CD4-positive, alpha-beta T cell treated with Interleukin-17A for 4 hours (primary cell): ENCODE measurements at regions not wholly inside any gene's neighbourhood (a gene's known extent, or its start where the extent isn't known, plus 50 kb on each side); places are given as distances from the start of the nearest gene placed in this dataset.
"Not testable (repeated sequence)": the region's sequence is repeated elsewhere in the genome, so short reads cannot be mapped to it uniquely, and the experiment has no call there.

Source experiments
- DNase-seq: peaks from one replicate; pipeline ENCODE4 v3.0.0-alpha.2; 2020; ENCODE audit warnings: mixed read lengths

DNA sequence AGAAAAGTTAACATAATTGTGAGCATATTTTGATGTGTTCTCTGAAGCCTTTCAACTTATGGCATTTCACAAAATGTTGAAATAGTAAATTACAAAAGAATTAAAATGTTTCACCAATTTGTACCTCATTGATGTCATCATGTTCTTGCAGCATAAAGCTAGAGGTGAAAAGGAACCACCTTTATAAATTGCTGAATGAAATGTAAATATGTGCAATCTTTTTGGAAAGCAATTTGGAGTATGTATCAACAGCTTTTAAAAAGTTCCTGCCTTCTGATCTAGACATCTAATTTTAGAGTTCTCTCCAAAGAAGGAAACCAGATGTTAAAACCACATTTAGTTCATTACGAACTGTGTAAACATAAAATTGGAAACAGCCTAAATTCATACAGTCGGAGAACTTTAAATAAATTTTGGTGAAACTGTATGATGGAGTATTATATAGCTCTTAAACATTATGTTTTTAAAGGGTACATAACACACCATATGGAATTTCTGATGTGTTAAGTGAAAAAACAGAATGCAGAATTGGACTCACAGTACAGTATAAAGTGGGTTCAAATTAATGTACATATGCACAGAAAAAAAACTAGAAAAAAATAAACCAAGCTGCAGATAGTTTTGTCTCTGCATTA, 311.2 kb upstream of the NAALADL2 start:
- no peak for DNase-seq

DNA sequence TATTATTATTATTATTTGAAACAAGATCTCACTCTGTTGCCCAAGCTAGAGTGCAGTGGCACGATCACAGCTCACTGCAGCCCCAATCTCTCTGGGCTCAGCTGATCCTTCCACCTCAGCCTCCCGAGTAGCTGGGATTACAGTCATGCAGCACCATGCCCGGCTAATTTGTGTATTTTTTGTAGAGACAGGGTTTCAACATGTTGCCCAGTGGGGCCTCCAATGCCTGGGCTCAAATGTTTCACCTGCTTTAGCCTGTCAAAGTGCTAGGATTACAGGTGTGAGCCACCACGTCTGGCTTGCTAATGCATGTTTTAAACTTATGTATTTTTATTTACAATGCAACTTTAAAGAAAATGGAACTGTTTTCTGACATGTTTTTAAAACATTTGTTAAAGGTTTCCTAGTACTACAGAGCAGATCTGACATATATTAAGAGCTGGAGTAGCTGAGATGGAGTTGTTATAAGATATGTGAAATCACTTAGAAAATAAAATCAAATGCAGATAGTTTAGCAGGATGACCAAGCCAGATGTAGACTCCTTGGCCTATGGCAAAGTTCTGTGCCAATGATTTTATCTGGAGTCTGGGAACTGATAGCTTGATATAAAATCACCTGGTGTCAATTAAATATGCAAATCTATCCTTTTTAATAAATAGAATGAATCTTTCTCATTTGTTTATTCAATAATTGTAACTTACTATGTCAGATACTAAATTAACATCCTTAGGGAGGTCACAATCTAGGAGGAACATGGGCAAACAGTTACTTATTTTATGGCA, 310.1 kb upstream of the NAALADL2 start:
- no peak for DNase-seq

DNA sequence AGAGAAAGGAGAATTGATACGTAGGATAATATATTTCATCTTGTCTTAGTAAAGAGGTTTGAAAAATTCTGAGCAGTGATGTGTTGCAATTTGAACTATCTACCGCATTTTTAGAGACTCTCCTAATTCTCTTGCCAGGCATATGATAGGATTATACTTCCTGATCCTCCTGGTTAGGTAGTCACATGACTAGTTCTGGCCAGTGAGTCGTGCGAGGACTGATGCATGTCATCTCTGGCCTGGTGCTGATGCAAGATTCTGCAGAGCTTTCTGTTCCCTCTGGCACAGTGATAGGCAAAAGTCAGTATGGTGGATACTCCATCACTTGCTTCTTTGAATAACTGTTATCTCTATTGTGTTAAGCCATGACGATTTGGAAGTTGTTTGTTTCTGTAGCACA, 277.6 kb upstream of the NAALADL2 start:
- no peak for DNase-seq

DNA sequence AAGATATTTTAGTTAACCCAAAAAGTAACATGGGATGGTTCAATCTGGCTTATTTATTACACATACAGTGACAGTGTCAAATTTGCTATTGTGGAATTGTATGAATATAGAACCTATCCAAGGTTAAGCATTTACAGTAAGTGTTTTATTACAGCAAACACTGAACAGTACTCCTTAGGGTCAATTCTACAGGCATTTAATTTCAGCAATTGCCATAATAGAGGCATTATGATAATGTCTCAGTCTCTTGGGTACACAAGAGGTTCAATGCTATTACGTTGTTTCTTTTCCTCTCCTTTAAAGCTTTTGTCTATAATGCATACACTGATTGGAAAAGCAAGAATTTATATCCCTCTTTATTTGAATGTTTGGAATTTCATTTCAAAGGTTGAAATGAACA, 275.7 kb upstream of the NAALADL2 start:
- no peak for DNase-seq

DNA sequence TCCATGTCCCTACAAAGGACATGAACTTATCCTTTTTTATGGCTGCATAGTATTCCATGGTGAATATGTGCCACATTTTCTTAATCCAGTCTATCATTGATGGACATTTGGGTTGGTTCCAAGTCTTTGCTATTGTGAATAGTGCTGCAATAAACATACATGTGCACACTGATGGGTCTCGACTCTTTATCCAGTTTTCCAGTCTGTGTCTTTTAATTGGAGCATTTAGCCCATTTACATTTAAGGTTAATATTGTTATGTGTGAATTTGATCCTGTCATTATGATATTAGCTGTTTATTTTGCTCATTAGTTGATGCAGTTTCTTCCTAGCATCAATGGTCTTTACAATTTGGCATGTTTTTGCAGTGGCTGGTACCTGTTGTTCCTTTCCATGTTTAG, 272.0 kb upstream of the NAALADL2 start:
- not testable (repeated sequence) for DNase-seq

DNA sequence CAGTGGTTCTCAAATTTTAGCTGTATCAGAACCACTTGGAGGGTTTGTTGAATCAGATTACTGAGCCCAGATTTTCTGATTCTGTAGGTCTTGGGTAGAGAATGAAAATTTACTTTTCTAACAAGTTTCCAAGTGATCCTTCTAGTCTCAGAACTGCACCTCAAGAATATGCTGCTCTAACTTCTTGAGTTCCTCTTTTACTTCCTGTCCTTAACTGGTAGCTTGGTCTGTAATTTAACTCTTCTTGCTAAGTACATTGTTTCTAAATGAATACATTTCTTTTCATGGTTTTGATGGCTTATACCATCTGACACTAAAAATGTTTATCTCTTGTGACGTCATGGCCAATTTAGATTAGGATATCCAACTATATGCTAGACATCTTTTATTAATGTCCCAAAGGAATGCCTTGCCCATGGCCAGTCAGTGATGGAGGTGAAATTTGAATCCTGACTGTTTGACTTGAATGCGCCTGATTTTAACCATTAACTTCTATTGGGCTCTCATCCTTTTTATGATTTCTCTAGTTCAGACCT, 262.6 kb upstream of the NAALADL2 start:
- DNase-seq: no peak

DNA sequence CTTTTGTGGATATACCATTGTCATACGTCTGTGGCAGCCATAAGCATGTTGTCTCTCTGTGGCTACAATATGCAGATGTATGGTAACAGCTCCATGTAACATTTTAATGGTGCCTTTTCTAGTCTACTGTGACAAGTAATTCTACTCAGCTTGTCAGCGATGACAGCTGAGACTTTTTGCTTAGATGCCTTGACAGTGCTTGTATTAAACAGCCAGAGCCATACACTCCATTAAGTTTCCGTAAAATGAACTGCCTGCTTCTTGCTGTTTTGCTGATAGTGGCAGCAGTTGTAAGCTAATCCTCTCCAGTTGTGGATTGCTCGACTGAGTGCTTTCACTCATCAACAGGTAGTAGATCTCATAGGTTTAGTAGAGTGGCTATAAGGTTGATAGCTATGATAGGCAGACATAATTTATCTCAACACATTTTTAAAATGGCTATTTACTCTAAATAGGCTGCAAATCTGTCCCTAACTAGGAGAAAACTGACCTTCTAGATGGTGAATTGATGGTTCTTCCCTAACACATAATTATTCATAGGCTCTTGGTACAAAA, 260.2 kb upstream of the NAALADL2 start:
- DNase-seq: no peak

DNA sequence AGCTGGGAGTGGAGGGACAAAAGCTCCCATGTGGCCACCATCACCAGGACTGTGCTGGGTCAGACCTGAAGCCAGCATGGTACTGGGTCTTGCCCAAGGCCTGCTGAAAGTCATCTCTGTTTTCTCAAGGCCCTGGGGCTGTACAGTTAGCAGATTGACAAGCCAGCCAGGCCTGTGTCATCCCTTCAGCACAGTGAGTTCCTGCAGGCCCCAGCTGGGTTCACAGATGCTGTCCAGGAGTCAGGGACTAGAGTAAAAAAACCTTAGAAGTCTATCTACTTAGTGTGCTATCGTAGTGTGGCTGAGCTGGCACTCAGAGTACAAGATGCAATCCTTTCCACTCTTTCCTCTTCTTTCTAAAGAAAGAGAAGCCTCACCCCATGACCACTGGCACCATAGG, 246.0 kb upstream of the NAALADL2 start:
- no peak for DNase-seq

DNA sequence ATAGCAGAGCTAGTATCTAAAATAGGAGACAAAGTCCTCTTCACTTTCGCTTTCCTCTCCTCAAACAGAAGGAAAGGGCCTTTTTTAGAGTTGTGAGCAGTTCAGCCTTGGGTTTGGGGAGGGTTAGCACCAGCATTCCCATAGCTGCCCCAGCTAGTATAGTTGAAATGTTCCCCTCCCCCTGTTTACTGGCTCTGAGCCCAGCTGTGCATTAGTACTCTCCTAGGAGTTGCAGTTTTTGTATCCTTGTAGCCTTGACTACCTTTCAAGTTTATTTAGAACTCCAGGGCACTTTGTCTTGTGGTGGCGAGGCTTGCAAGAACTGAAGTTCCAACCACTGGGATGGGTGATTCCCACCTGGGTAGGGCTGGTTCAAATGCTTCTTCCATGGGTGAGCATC, 245.1 kb upstream of the NAALADL2 start:
- no peak for DNase-seq

DNA sequence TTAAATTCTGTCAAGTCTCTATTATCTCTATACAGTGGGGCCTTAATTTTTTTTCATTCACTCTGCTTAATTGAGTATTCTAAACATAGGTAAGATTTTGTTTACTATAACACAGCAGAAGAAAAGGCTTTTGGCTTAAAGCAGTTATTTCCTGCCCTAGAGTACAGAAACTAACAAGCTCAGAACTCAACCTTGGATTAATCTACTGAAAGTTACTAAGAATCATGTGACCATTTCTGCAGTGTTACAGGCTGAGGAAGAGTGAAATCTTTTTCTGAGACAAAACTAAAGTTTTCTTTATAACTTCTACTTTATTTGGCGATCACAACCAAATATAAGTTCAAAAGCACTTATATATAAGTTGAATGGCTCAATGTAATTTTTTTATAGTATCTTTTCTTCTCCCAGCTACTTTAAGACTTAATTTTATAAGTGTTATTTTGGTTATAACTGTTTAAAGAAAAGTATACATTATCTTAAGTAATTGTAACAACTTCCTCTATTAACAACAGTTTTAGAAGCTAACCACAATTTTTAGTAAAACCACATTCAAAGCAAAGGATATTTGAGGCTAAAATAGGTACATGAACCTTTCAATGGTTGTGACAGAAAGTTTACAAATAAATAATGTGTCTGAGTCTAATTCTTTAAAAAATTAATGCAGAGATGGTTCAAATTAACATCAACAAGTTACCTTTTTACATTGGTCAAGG, 240.6 kb upstream of the NAALADL2 start:
- DNase-seq: no peak

DNA sequence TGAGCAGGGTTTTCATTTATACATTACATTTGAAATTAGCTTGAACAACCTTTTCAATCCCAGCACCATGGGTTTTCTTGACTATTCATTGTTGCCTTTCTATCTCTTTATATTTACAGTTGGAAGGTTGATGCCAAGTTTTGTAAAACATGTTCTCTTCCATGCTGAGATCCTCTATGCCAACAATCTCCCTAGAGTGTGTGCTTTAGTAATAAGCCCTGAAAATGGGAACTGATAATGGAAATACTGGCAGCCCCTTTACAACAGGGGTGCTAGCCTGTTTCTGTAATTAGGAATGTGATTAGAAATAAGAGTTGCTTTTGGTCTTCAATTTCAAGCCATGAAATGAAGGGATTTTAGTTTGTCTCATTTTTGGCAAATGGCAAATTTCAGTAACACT, 239.9 kb upstream of the NAALADL2 start:
- no peak for DNase-seq

DNA sequence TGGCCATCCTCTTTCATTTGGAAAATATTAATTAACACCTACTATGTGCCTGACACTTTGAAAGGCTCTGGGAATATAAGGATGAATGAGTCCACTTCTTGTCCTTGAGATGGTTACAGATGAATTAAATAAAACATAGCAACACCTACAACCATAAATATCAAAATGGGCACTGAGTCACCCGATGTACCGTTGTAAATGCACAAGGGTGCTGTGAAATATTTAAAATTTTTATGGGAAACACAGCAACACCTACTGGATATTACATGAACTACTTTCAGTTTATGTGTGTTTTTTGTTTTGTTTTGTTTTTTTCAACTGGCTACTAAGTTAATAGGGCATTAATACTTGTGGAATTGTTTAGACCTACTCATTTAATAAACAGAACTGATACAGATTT, 239.0 kb upstream of the NAALADL2 start:
- no peak for DNase-seq

DNA sequence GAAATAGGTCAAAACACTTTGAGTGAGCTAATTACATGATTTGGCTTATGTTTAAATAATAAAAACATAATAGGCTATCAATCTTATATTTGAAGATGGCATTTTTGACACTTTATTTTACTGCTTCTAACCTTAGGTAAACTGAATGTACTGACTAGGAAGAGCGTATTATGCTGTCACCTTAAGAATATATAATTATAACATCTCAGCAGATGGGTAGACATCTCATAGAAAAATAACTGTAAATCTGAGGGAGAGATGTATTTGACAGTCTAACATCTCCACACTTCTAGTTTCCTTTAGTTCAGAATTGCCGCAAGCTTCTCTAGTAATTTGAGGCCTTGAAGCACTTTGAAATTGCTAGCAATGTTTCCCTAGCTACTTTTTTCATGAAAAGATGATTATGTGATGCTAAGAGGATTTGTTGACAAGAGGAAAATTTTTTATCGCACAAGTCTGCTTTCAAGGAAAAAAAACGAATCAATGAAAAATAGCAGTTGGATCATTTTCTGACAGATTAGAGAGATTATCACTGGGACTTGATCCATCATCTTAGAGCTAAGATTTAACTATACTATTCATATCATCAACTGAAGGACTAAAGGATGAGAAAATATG, 238.2 kb upstream of the NAALADL2 start:
- DNase-seq: no peak

DNA sequence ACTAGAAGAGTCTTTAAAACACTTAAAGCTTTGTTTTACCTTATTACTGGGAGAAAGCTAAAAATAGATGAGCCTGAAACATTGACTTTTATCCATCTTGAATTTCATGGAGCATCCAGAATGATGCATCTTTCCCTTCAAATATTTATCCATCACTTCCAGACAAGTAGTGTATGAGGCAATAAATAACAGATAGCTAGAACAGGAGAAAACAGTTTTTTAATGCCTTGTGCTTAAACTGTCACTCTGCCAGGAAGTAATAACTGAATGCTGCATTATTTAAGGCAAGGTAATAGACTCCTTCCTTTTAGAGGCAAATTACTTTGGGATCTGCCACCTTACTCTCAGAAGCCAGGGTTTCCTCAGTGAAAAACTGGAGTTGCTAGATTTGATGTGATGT, 225.8 kb upstream of the NAALADL2 start:
- no peak for DNase-seq

DNA sequence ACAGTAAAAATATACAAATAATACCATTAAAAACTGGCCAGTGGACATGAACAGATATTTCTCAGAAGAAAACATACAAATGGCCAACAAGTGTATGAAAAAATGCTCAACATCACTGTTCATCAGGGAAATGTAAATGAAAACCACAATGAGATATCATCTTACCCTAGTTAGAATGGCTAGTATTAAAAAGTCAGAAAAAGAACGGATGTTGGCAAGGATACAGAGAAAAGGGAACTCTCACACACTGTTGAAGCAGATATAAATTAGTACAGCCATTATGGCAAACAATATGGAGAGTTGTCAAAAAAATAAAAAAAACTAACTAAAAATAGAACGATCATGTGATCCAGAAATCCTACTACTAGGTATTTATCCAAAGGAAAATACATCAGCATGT, 222.7 kb upstream of the NAALADL2 start:
- DNase-seq: no peak

DNA sequence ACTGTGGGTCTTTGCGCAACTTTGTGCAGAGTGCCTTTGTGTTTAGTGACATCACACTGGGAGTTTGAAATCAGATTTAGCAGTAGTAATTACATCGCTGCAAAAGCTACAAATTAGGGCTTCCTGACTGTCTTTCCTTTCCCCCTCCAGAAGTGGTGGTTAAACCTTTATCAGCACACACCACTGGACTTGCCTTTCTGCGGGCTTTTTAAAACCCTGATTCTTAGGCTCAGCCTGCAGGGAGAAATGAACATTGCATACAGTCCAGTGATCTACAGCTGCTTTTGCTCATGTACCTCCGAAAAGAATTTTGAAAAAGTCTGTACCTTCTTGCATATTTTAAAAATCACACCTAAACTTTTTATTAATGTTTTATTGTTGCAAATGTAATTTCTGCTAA, 219.7 kb upstream of the NAALADL2 start:
- no peak for DNase-seq

DNA sequence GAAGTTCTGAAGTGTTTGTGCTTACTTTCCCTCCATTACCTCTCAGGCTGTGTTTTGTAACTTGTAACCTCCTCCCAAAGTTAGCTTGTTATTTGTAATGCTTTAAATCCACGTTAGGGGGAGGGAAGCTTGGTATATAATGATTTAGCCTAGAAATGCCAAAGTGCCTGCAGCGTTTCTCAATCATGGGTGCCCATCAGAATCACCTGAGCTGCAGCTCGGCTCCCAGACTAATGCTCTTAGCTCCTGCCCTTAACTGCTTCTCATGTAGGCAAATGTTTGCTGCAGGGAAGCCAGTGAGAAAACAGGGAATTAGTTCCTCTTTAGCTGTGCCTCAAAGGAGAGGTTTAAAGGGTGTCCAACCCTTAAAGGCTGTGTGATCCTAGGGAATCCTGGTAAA, 219.2 kb upstream of the NAALADL2 start:
- no peak for DNase-seq

DNA sequence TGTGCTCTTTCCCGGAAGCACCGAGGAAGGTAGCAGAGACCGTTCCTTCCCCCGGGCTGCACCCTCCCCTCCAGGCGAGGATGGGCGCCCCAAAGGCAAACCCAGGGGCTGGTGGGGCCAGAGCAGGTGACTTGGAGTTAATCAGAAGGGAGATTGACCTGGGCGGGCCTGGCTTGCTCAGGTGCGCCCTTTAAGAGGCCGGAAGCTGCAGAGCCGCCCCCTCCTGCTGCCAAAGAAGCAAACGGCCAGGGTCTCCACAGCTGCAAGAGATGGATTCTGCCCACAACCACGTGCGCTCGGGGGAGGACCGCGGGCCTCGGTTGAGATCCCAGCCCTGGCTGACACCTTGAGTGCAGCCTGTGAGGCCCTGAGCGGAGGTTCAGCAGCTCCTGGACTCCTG, 218.2 kb upstream of the NAALADL2 start:
- no peak for DNase-seq

DNA sequence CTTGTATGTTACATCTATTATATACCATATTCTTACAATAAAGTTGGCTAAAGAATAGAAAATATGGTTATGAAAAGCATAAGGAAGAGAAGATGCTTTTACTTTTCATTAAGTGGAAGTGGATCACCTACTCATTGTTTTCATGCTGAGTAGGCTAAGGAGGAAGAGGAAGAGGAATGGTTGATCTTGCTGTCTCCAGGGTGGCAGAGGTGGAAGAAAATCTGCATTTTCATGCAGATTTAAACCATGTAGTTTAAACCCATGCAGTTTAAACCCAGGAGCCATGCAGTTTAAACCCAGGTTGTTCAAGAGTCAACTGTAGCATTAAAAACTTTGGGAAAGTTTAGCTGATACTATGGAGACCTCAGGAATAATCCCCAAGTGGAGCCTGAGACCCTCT, 214.8 kb upstream of the NAALADL2 start:
- DNase-seq: no peak

DNA sequence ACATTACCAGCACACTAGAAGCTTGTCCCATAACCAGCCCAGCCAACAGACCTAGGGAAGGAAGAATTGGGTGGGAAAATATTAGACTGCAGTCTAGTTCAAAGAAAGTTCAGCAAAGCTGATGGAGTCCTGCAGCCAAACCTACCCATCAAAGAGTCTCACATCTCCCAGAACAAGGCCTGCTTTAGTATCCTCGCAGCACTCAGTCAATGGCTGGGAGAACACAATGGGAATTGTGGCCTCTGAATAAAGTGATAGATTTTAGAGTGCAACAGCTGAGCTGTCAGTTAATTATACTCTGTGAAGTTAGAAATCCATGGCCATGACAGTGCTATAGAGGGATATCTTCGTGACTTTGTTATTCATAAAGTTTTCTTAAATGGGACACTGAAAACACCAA, 207.2 kb upstream of the NAALADL2 start:
- no peak for DNase-seq

DNA sequence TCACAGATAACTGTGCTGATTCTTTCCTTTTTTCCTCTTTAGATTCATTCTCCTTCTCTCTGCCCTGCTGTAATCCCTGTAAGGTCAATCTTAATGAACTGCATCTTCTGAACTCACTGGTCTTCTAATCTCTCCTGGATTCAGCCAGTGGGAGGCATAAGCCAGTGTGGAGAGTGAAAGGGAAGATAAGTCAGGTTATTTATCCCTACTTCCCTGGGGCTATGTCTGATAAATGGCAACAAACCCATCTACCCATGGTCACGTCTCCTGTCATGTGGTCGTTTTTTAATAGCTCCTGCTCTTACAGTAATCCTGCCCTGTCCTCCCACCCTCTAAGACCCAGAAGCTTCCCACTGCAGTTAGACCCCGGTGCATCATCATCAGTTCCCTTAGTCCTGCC, 199.6 kb upstream of the NAALADL2 start:
- no peak for DNase-seq

DNA sequence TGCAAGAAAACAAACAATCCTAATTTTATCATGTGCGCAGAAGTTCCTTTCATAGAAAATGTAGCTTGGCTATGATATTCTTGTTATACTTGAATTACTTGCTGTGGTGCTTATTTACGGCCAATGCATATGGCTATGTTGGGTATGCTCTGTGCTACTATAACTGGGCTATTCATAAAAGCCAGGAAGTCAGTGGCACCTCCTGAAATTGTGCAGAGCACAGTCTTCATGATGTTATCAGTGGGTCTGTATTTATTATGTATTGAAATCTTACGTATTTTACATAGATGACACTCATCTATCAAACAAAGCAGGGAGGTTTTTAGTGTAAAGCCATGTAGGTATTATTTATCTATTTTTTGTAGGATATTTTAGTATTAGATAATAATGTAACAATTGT, 196.5 kb upstream of the NAALADL2 start:
- no peak for DNase-seq

DNA sequence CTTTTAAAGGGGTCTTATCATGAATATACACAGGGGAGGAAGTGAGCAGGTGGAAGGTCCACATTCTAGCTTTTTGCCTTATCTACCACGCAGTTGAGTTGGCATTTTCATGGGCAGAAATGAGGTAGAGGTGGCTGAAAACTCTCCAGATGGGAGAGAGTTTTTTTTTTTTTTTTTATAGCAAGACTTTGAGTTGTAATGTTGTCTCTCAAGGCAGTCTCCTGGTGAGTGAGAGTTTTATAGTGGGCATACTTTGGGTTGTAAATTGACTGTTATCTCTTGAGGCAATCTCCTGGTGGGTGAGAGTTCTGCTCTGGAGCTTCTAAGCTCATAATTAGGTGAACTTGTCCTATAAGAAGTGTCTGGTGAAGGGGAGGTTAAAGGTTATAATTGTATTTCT, 191.7 kb upstream of the NAALADL2 start:
- no peak for DNase-seq
